ENCODE measurements at regions not wholly inside any gene's neighbourhood (a gene's known extent, or its start where the extent isn't known, plus 50 kb on each side); places are given as distances from the start of the nearest gene placed in this dataset.

DNA sequence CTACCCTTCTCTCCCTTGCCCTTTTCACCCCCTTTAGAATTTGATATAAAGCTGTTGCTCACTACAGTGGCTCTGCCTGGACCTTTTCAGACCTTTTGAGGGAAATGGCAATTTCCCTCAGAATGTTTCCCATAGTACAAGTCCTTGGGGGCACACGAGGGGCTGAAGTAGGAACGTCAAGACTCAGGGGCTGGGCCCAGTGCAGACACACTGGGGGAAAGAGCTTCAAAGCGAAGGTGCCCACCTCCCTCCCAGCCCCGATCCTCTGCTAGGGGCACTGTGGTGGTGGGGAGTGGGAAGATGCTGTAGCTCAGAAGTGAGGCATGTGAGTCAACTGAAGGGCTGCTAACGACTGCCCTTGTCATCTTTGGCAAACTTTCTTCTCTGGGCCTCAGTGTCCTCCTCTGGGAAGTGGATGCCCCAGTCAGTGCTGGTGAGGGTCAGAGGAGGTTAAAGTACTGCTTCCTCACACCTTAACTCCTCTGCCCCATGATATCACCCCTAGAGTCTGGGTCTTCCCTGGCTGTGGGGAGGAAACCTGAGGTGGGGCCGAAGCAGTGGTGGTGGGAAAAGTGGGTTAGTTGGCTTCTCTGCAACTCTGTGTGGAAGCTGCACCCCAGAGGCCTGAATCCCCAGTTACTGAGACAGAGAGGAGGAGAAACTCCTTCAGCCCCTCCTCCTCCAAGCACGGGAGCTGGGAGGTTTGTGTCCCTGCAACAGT is 425.3 kb upstream of the B3GAT1 start:
- POLR2A ChIA-PET: no interaction called here
- Histone ChIP-seq H3K4me1 (ENCODE audit: insufficient read depth, low read length) (no peaks in the 10 kb centered on the region), H3K9me3 (ENCODE audit: low read length) (no peaks in the 10 kb centered on the region), H3K4me3 (replicated peaks in 1 of 3; ENCODE audit: insufficient read depth in 1 of 3, low read depth in 2 of 3, low read length in 3 of 3) (no peak overlapping the region), H3K9ac (ENCODE audit: insufficient read depth, low read depth, low read length) (no peak overlapping the region), H3K4me2 (ENCODE audit: low read depth, low read length) (no peak overlapping the region), H3K27ac (ENCODE audit: extremely low read length, insufficient read depth, low read length) (no peak overlapping the region), H3K27me3 (ENCODE audit: control insufficient read depth in 1 of 2, insufficient read depth in 2 of 2, low read length in 2 of 2) (peaks cover 3 to 32% of the 10 kb centered on the region in 2 experiments; a peak in 4 of 5 replicates), H2AFZ (ENCODE audit: low read length) (no peak overlapping the region), H3K36me3 (replicated peaks in 1 of 2; ENCODE audit: control insufficient read depth in 1 of 2, insufficient read depth in 2 of 2, low read length in 2 of 2) (no peaks in the 10 kb centered on the region), H3K79me2 (ENCODE audit: insufficient read depth, low read length) (no peaks in the 10 kb centered on the region), H4K20me1 (ENCODE audit: insufficient read depth, low read length) (no peaks in the 10 kb centered on the region)
- BruUV-seq (replicated peaks): no TSS peak
- no peak for ATAC-seq
- no peak for DNase-seq (ENCODE audit: low spot score)
- intact Hi-C loops (cut with micrococcal nuclease; ENCODE audit: unreplicated experiment) (no loop called here), in situ Hi-C loops (cut with HindIII; ENCODE audit: extremely low pct_ligation_motif_present, low pct_unique_long_range_greater_than_20kb) (no loop called here)
- WGBS (ENCODE audit: low lambda C conversion rate): 7% methylated on average over 5 of the region's 7 CpGs
- CTCF ChIA-PET (ENCODE audit: low intra/inter-chr PET ratio, low total read pairs): no interaction called here
- no peak for FAIRE-seq
- TF ChIP-seq ZNF138 (CRISPR knock-in tag; IDR thresholded peaks at IDR 0.05; ENCODE audit: low read depth) (no peak), CEBPG (CRISPR knock-in tag; IDR thresholded peaks at IDR 0.05) (no peak), ZSCAN9 (CRISPR knock-in tag; IDR thresholded peaks at IDR 0.05; ENCODE audit: borderline replicate concordance) (no peak), HNRNPUL1 (IDR thresholded peaks at IDR 0.05; ENCODE audit: low read depth, low read length) (no peak), ZNF781 (CRISPR knock-in tag; IDR thresholded peaks at IDR 0.05; ENCODE audit: borderline replicate concordance, not compliant biosample characterization) (no peak), POLR2AphosphoS2 (IDR thresholded peaks at IDR 0.05; ENCODE audit: low read depth, low read length) (no peak), GABPA (IDR thresholded peaks at IDR 0.05; ENCODE audit: low read depth, low read length) (no peak), GABPA (CRISPR knock-in tag; IDR thresholded peaks at IDR 0.05; ENCODE audit: low read depth) (no peak), NR2F1 (CRISPR knock-in tag; IDR thresholded peaks at IDR 0.05) (no peak), CREB1 (IDR thresholded peaks at IDR 0.05) (no peak), CREB1 (CRISPR knock-in tag; IDR thresholded peaks at IDR 0.05) (no peak), SRSF9 (IDR thresholded peaks at IDR 0.05; ENCODE audit: borderline replicate concordance, insufficient read depth, low read depth, low read length, poor library complexity, severe bottlenecking) (no peak), REXO4 (CRISPR knock-in tag; IDR thresholded peaks at IDR 0.05; ENCODE audit: borderline replicate concordance) (no peak)
- TF ChIP-seq, protein P1, sequence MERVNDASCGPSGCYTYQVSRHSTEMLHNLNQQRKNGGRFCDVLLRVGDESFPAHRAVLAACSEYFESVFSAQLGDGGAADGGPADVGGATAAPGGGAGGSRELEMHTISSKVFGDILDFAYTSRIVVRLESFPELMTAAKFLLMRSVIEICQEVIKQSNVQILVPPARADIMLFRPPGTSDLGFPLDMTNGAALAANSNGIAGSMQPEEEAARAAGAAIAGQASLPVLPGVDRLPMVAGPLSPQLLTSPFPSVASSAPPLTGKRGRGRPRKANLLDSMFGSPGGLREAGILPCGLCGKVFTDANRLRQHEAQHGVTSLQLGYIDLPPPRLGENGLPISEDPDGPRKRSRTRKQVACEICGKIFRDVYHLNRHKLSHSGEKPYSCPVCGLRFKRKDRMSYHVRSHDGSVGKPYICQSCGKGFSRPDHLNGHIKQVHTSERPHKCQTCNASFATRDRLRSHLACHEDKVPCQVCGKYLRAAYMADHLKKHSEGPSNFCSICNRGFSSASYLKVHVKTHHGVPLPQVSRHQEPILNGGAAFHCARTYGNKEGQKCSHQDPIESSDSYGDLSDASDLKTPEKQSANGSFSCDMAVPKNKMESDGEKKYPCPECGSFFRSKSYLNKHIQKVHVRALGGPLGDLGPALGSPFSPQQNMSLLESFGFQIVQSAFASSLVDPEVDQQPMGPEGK (CRISPR knock-in tag; IDR thresholded peaks at IDR 0.05): no peak
- TF ChIP-seq, protein P2, sequence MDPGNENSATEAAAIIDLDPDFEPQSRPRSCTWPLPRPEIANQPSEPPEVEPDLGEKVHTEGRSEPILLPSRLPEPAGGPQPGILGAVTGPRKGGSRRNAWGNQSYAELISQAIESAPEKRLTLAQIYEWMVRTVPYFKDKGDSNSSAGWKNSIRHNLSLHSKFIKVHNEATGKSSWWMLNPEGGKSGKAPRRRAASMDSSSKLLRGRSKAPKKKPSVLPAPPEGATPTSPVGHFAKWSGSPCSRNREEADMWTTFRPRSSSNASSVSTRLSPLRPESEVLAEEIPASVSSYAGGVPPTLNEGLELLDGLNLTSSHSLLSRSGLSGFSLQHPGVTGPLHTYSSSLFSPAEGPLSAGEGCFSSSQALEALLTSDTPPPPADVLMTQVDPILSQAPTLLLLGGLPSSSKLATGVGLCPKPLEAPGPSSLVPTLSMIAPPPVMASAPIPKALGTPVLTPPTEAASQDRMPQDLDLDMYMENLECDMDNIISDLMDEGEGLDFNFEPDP (CRISPR knock-in tag; conservative IDR thresholded peaks at IDR 0.05): no peak
- TF ChIP-seq, protein P3, sequence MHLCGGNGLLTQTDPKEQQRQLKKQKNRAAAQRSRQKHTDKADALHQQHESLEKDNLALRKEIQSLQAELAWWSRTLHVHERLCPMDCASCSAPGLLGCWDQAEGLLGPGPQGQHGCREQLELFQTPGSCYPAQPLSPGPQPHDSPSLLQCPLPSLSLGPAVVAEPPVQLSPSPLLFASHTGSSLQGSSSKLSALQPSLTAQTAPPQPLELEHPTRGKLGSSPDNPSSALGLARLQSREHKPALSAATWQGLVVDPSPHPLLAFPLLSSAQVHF (CRISPR knock-in tag; IDR thresholded peaks at IDR 0.05): no peak
- TF ChIP-seq, protein P4, sequence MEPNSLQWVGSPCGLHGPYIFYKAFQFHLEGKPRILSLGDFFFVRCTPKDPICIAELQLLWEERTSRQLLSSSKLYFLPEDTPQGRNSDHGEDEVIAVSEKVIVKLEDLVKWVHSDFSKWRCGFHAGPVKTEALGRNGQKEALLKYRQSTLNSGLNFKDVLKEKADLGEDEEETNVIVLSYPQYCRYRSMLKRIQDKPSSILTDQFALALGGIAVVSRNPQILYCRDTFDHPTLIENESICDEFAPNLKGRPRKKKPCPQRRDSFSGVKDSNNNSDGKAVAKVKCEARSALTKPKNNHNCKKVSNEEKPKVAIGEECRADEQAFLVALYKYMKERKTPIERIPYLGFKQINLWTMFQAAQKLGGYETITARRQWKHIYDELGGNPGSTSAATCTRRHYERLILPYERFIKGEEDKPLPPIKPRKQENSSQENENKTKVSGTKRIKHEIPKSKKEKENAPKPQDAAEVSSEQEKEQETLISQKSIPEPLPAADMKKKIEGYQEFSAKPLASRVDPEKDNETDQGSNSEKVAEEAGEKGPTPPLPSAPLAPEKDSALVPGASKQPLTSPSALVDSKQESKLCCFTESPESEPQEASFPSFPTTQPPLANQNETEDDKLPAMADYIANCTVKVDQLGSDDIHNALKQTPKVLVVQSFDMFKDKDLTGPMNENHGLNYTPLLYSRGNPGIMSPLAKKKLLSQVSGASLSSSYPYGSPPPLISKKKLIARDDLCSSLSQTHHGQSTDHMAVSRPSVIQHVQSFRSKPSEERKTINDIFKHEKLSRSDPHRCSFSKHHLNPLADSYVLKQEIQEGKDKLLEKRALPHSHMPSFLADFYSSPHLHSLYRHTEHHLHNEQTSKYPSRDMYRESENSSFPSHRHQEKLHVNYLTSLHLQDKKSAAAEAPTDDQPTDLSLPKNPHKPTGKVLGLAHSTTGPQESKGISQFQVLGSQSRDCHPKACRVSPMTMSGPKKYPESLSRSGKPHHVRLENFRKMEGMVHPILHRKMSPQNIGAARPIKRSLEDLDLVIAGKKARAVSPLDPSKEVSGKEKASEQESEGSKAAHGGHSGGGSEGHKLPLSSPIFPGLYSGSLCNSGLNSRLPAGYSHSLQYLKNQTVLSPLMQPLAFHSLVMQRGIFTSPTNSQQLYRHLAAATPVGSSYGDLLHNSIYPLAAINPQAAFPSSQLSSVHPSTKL (CRISPR knock-in tag; IDR thresholded peaks at IDR 0.05): no peak
